ENCODE measurements at regions not wholly inside any gene's neighbourhood (a gene's known extent, or its start where the extent isn't known, plus 50 kb on each side); places are given as distances from the start of the nearest gene placed in this dataset.

DNA sequence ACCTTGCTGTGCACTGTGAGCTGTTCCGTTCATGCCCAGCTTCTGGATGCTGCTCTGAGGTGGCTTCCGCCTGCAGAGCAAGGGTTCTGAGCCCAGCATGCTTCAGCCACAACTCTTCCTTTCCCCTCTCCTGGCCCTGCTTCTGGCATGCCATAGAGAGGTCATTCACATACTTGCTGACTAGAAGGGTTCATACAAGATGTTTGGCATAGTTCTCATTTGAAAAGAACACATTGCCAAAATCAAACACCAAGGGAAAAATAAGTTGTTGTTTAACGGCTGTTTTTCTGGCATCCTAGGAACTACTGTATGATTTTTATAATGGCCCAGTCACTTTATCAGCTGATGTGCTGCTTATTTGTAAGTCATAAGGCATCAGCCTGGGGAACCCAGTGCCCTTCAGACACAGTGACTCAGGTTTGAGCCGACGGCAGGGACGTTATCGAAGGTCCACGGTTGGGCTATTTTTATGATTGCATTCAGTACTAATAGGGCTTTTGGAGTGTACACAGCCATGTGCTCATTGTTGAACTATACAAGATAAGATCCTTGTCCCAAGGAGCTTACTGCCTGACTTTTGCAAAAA is 53.9 kb upstream of the CTAGE1 start:
- no peak for DNase-seq (ENCODE audit: low spot score in 2 of 2)
- TF ChIP-seq EP300 (IDR thresholded peaks at IDR 0.05) = no peak
- TF ChIP-seq, protein P1, sequence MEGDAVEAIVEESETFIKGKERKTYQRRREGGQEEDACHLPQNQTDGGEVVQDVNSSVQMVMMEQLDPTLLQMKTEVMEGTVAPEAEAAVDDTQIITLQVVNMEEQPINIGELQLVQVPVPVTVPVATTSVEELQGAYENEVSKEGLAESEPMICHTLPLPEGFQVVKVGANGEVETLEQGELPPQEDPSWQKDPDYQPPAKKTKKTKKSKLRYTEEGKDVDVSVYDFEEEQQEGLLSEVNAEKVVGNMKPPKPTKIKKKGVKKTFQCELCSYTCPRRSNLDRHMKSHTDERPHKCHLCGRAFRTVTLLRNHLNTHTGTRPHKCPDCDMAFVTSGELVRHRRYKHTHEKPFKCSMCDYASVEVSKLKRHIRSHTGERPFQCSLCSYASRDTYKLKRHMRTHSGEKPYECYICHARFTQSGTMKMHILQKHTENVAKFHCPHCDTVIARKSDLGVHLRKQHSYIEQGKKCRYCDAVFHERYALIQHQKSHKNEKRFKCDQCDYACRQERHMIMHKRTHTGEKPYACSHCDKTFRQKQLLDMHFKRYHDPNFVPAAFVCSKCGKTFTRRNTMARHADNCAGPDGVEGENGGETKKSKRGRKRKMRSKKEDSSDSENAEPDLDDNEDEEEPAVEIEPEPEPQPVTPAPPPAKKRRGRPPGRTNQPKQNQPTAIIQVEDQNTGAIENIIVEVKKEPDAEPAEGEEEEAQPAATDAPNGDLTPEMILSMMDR (IDR thresholded peaks at IDR 0.05) = no peak
- no peak for TF ChIP-seq POLR2AphosphoS5 (IDR thresholded peaks at IDR 0.05)
- TF ChIP-seq POLR2A (IDR thresholded peaks at IDR 0.05) = no peak
- 65% methylated on average over 8 of the region's 8 CpGs for WGBS

DNA sequence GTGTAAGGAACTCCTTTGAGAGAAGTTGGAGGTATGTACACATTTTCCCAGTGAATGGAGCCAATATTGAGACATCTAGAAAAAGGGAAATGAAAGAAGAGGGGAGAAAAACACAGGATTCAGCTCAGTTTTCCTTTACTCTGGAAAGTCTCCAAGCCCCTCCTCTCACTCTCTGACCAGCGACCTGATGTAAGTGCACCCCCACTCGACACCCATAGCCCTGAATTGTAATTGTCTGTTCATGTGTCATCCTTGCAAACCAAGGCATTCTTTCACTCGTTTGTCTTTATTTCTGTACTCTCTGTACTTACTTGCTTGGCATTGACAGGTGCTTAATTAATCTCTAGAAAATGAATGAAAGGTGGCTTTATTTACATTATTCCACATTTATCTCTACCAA is 55.7 kb upstream of the CTAGE1 start:
- 73% methylated on average over 3 of the region's 3 CpGs for WGBS
- no peaks in the 10 kb centered on the region for H3K9me3 ChIP-seq
- TF ChIP-seq POLR2A (IDR thresholded peaks at IDR 0.05) (no peak), EP300 (IDR thresholded peaks at IDR 0.05) (no peak), POLR2AphosphoS5 (IDR thresholded peaks at IDR 0.05) (no peak)
- TF ChIP-seq, protein P1 (IDR thresholded peaks at IDR 0.05) = no peak
- H3K27ac ChIP-seq = no peak overlapping the region
- H3K4me3 ChIP-seq = no peak overlapping the region
- H3K4me1 ChIP-seq = peaks cover 5% of the 10 kb centered on the region
- no peak for DNase-seq (ENCODE audit: low spot score in 2 of 2)
- H3K36me3 ChIP-seq = no peaks in the 10 kb centered on the region
- no peaks in the 10 kb centered on the region for H3K27me3 ChIP-seq

More for the DNA sequence above, 53.9 kb upstream of the CTAGE1 start:
- Histone ChIP-seq H3K27me3 (no peaks in the 10 kb centered on the region), H3K9me3 (no peaks in the 10 kb centered on the region), H3K36me3 (no peaks in the 10 kb centered on the region), H3K27ac (no peak overlapping the region), H3K4me1 (peaks cover 20% of the 10 kb centered on the region), H3K4me3 (no peak overlapping the region)

DNA sequence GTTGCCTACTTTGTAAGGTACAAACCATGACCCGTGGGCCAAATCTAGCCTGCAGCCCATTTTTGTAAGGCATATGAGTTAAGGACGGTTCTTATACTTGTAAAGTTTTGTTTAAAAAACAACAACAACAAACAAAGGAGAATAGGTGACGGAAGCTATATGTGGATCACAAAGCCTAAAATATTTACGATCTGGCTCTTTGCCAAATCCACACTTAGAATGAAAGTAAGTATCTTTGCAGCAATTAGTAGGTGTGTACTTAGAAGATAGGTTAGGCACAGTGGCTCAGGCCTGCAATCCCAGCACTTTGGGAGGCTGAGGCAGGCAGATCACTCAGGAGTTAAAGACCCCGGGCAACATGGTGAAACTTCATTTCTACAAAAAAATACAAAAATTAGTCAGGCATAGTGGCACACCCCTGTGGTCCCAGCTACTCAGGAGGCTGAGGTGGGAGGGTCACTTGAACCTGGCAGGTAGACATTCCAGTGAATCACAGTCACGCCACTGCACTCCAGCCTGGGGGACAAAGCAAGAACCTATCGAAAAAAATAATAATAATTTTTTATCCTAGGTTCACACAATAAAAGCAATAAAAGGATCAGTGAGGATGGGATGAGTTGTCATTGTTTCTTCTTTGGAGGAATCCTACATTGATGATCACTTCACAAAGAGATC is 57.8 kb upstream of the CTAGE1 start:
- Histone ChIP-seq H3K4me3 (no peak overlapping the region), H3K4me1 (peaks cover 5% of the 10 kb centered on the region), H3K27me3 (no peaks in the 10 kb centered on the region), H3K36me3 (no peaks in the 10 kb centered on the region), H3K9me3 (no peaks in the 10 kb centered on the region), H3K27ac (no peak overlapping the region)
- no peak for DNase-seq (ENCODE audit: low spot score in 2 of 2)
- WGBS = 83% methylated on average over 7 of the region's 7 CpGs
- no peak for TF ChIP-seq POLR2A (IDR thresholded peaks at IDR 0.05)
- TF ChIP-seq, protein P1 (IDR thresholded peaks at IDR 0.05) = no peak
- no peak for TF ChIP-seq POLR2AphosphoS5 (IDR thresholded peaks at IDR 0.05)
- TF ChIP-seq EP300 (IDR thresholded peaks at IDR 0.05) = no peak

DNA sequence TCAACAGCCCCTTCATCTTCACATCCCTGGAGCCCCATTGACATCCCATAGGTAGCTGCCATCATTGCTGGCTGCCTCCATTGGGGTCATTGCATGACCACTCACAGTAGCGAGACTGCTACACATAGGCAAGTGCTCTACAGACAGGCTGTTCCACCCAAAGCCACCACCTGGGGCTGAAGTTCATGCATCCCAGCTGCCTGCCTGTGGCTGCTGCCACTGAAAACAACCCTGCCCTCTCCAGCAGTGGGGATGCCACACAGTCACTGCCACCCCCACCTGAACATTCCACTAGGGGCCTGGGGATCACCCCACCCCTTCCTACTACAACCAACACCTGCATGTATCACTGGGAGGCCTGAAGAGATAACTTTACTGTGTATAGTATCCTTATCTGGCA is 59.5 kb upstream of the CTAGE1 start:
- Histone ChIP-seq H3K36me3 (no peaks in the 10 kb centered on the region), H3K4me3 (no peak overlapping the region), H3K9me3 (no peaks in the 10 kb centered on the region), H3K27ac (no peak overlapping the region), H3K27me3 (no peaks in the 10 kb centered on the region), H3K4me1 (no peaks in the 10 kb centered on the region)
- no peak for DNase-seq (ENCODE audit: low spot score in 2 of 2)
- TF ChIP-seq EP300 (IDR thresholded peaks at IDR 0.05) = no peak
- TF ChIP-seq POLR2A (IDR thresholded peaks at IDR 0.05) = no peak
- TF ChIP-seq, protein P1 (IDR thresholded peaks at IDR 0.05) = no peak
- TF ChIP-seq POLR2AphosphoS5 (IDR thresholded peaks at IDR 0.05) = no peak
- WGBS = 83% methylated on average over 1 of the region's 1 CpG

DNA sequence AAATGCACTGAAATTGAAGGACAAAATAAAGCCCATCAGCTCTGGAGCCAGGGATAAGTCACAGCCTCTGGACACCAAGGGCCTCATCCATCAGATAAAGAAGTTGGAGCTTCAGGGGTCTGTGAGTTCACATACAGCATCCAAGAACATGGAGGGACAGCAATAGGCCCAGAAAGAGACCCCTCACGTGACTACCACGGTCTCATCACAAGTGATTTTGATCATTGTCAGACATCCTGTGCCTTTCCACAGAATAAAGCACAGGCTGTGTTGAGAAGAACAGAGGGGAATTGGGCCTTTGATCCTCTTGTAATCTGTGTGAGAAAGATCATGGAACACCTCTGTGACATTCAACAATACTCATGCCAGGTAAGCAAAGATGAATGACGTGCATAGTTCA is 65.2 kb upstream of the CTAGE1 start:
- TF ChIP-seq EP300 (IDR thresholded peaks at IDR 0.05) (no peak), POLR2AphosphoS5 (IDR thresholded peaks at IDR 0.05) (no peak), POLR2A (IDR thresholded peaks at IDR 0.05) (no peak)
- TF ChIP-seq, protein P1 (IDR thresholded peaks at IDR 0.05) = no peak
- WGBS = 85% methylated on average over 3 of the region's 3 CpGs
- no peak for DNase-seq (ENCODE audit: low spot score in 2 of 2)
- Histone ChIP-seq H3K27me3 (no peaks in the 10 kb centered on the region), H3K36me3 (no peaks in the 10 kb centered on the region), H3K27ac (no peak overlapping the region), H3K4me1 (peaks cover under 1% of the 10 kb centered on the region), H3K9me3 (no peaks in the 10 kb centered on the region), H3K4me3 (no peak overlapping the region)

All from suprapubic skin (tissue), 4 donors.